ENCODE measurements at regions not wholly inside any gene's neighbourhood (a gene's known extent, or its start where the extent isn't known, plus 50 kb on each side); places are given as distances from the start of the nearest gene placed in this dataset.
"Not testable (repeated sequence)": the region's sequence is repeated elsewhere in the genome, so short reads cannot be mapped to it uniquely, and the experiment has no call there.

DNA sequence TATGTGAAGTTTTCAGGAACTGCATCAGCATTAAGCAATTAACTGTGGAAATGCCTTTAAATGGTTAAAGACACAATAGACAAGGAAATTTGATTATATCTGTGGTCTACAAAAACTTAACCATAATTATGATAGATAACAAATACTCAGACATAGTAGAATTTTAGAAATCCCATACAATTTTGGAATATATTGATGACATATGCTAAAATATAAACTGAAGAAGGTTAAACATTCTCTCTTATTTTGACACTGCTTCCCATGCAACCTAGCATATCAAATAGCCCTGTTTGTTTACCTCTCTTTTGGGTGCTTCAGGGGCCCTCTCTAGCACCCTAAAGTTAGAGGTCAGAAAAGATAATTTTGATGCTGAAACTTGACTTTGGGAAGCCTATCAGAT lies 1274.8 kb upstream of the SLC39A10 start:
- no peak for DNase-seq (ENCODE audit: low spot score)
- in situ Hi-C loops (cut with MboI; ENCODE audit: low pct_unique_long_range_greater_than_20kb, low sequenced_read_pairs, unreplicated experiment) = no loop called here

DNA sequence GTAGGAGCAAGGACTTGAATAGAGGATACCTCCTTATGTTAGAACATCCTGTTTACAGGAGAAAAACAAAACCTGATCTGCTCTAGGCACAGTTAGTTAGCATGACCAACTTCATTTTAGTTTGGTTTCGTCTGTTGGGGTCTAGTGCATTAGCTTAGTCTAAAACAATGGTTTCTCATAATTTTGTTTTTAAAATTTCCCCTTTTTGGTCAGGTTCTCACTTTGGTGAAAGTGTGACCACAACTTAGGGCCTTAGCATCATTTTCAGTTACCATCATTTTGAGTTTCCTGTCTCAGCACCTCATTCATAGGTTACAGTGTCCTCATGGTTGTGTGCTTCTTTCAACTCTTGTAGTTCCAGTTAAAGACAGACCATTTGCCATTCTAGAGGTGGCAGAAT lies 1277.0 kb upstream of the SLC39A10 start:
- DNase-seq (ENCODE audit: low spot score) = no peak
- in situ Hi-C loops (cut with MboI; ENCODE audit: low pct_unique_long_range_greater_than_20kb, low sequenced_read_pairs, unreplicated experiment) = no loop called here
- TF ChIP-seq, protein P1, sequence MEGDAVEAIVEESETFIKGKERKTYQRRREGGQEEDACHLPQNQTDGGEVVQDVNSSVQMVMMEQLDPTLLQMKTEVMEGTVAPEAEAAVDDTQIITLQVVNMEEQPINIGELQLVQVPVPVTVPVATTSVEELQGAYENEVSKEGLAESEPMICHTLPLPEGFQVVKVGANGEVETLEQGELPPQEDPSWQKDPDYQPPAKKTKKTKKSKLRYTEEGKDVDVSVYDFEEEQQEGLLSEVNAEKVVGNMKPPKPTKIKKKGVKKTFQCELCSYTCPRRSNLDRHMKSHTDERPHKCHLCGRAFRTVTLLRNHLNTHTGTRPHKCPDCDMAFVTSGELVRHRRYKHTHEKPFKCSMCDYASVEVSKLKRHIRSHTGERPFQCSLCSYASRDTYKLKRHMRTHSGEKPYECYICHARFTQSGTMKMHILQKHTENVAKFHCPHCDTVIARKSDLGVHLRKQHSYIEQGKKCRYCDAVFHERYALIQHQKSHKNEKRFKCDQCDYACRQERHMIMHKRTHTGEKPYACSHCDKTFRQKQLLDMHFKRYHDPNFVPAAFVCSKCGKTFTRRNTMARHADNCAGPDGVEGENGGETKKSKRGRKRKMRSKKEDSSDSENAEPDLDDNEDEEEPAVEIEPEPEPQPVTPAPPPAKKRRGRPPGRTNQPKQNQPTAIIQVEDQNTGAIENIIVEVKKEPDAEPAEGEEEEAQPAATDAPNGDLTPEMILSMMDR (IDR thresholded peaks at IDR 0.05; ENCODE audit: extremely low read depth, insufficient read depth, missing control alignments) = no peak

More for the DNA sequence above, 1274.8 kb upstream of the SLC39A10 start:
- TF ChIP-seq, protein P1 (IDR thresholded peaks at IDR 0.05; ENCODE audit: extremely low read depth, insufficient read depth, missing control alignments) = no peak

DNA sequence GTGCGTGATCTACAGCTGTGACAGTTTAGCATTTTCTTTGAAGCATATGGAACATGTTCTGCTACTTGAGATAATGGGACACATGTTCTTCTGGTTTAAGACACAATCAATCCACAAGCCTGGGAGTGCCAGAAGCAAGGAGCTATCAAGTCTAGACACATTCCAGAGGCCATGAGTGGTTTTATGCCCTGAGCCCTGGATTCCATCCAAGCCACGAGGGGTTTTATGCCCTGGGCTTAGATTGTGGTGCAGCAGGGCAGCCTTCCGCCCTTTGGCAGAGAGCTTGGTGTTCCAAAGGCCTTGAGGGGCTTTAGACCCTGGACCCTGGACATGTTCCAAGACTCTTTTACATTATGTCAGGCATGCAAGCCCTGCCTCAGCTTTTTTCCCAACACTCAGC lies 1289.6 kb upstream of the SLC39A10 start:
- in situ Hi-C loops (cut with MboI; ENCODE audit: low pct_unique_long_range_greater_than_20kb, low sequenced_read_pairs, unreplicated experiment); DNase-seq (ENCODE audit: low spot score): not testable (repeated sequence)

DNA sequence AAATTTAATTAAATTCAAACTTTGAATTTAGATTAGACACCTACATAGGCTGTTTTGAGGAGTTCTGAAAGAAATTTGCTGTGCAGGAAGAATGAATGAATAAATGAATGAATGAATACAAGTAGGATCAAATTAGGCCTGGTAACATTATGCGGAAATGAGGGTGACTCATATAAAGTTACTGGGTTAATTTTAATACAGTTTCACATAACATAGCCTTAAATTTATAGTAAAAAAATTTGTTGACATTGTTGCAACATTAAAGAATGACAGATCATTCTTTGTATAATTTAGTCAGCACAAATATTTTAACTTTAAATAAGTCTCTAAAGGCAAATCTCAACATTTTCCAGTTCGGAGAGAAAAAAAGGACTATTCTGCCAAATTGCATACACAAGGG lies 1293.1 kb upstream of the SLC39A10 start:
- TF ChIP-seq, protein P1 (IDR thresholded peaks at IDR 0.05; ENCODE audit: extremely low read depth, insufficient read depth, missing control alignments) = no peak
- in situ Hi-C loops (cut with MboI; ENCODE audit: low pct_unique_long_range_greater_than_20kb, low sequenced_read_pairs, unreplicated experiment) = no loop called here
- no peak for DNase-seq (ENCODE audit: low spot score)

DNA sequence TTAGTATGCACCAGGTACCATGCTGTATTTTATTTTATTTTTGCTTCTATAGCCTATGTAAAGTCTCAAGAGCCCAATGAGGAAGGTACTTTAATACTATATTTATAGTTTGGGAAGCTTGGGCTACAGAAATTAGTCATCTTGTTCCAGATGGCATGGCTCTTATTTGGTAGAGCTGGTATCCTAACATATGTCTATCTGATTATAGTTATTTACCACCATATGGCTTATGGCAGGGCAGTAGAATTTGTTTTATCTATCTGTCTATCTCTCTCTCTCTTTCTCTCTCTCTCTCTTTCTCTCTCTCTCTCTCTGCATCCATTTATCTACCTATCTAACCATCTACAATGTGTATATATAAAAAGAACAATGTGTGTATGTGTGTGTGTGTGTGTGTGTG lies 1293.7 kb upstream of the SLC39A10 start:
- TF ChIP-seq, protein P1 (IDR thresholded peaks at IDR 0.05; ENCODE audit: extremely low read depth, insufficient read depth, missing control alignments) = no peak
- DNase-seq (ENCODE audit: low spot score) = no peak
- in situ Hi-C loops (cut with MboI; ENCODE audit: low pct_unique_long_range_greater_than_20kb, low sequenced_read_pairs, unreplicated experiment) = no loop called here

DNA sequence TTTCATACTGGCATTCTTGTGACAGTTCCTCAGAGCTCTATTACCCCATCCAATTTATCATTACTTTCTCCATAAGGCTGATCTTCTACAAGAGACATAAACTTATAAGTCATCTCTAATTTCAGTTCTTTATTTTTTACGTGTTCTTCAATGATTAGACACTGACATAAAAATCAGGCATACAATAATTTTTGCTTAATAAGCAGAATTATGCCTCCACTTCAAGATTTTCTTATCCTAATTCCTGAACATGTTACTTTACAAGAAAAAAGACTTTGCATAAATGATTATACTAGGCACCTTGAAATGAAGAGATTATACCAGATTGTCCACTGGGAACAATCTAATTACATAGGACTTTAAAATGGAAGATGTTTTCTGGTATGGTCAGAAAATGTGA lies 1304.5 kb upstream of the SLC39A10 start:
- TF ChIP-seq, protein P1 (IDR thresholded peaks at IDR 0.05; ENCODE audit: extremely low read depth, insufficient read depth, missing control alignments) = no peak
- in situ Hi-C loops (cut with MboI; ENCODE audit: low pct_unique_long_range_greater_than_20kb, low sequenced_read_pairs, unreplicated experiment) = no loop called here
- no peak for DNase-seq (ENCODE audit: low spot score)

DNA sequence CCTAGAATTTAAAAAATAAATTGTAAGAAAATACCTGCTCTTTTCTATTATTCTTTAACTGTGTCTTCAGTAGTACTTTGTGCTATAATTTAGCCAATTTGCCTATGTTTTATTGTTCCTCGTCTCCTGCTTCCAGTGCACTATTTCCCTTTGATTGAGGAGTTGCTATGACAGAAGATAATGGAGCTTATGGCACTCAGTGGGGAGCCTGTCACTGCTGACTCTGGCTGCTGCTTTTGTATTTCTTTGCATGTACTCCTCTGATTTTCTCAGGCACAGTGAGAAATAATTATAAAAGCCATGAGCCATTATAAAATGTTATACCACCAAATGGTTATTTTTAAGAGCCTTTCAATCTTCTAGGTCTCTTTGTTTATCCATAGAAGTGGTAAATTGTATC lies 1310.8 kb upstream of the SLC39A10 start:
- DNase-seq (ENCODE audit: low spot score) = no peak

More for the DNA sequence above, 1310.8 kb upstream of the SLC39A10 start:
- in situ Hi-C loops (cut with MboI; ENCODE audit: low pct_unique_long_range_greater_than_20kb, low sequenced_read_pairs, unreplicated experiment) = no loop called here
- TF ChIP-seq, protein P1 (IDR thresholded peaks at IDR 0.05; ENCODE audit: extremely low read depth, insufficient read depth, missing control alignments) = no peak
